OCI-LY7 (cell line): ENCODE measurements at regions not wholly inside any gene's neighbourhood (a gene's known extent, or its start where the extent isn't known, plus 50 kb on each side); places are given as distances from the start of the nearest gene placed in this dataset.

Experiments used
- BruUV-seq: library from RNA; stranded (reverse); fragments of 400-500 nt; replicated peaks from 2 replicates; lab custom pipeline; 2021; lab: Mats Ljungman, UMichigan
- CTCF ChIA-PET: fragments of 300-600 bp; sonication (Branson Sonifier 250); formaldehyde crosslinking; loops from one replicate; lab custom pipeline; 2022; ENCODE audit warnings: antibody characterized with exemption; ENCODE audit not compliant: unreplicated experiment; lab: Charles Lee
- POLR2A ChIA-PET: fragments of 300-600 bp; sonication (Branson Sonifier 250); formaldehyde crosslinking; loops from one replicate; lab custom pipeline; 2022; ENCODE audit warnings: antibody characterized with exemption; lab: Charles Lee
- DNase-seq: peaks from one replicate; pipeline ENCODE4 v3.0.0-alpha.2; 2015; ENCODE audit warnings: low spot score
- H2AFZ ChIP-seq: fragments of 200-600 bp; sonication (generic), shearing (Covaris generic); 2 replicates; pipeline ENCODE4 v1.6.1; 2014; ENCODE audit warnings: mild to moderate bottlenecking, antibody characterized with exemption, low read length, moderate library complexity
- H3K27ac ChIP-seq: fragments of 200-600 bp; sonication (generic); 2 replicates; pipeline ENCODE4 v1.5.1; 2014; ENCODE audit warnings: mixed run types, low read depth, mild to moderate bottlenecking, moderate library complexity, low read length, inconsistent platforms; ENCODE audit not compliant: poor library complexity, severe bottlenecking
- H3K36me3 ChIP-seq: fragments of 200-600 bp; sonication (generic); 2 replicates; pipeline ENCODE4 v1.6.1; 2014; ENCODE audit warnings: mild to moderate bottlenecking, antibody characterized with exemption, low read length, moderate library complexity, mixed read lengths; ENCODE audit not compliant: insufficient read depth
- H3K4me1 ChIP-seq: fragments of 200-600 bp; sonication (generic); 2 replicates; pipeline ENCODE4 v1.5.1; 2014; ENCODE audit warnings: mild to moderate bottlenecking, low read length; ENCODE audit not compliant: insufficient read depth, poor library complexity, severe bottlenecking
- H3K4me2 ChIP-seq: fragments of 200-600 bp; sonication (generic); 2 replicates; pipeline ENCODE4 v1.6.1; 2014; ENCODE audit warnings: mild to moderate bottlenecking, low read length
- H3K4me3 ChIP-seq: fragments of 200-600 bp; sonication (generic); 2 replicates; pipeline ENCODE4 v1.5.1; 2014; ENCODE audit warnings: mild to moderate bottlenecking, low read depth, low read length; ENCODE audit not compliant: poor library complexity, severe bottlenecking
- H3K79me2 ChIP-seq: fragments of 200-600 bp; sonication (generic); 2 replicates; pipeline ENCODE4 v1.6.1; 2016; ENCODE audit warnings: low read depth, mild to moderate bottlenecking, low read length, moderate library complexity, mixed read lengths; ENCODE audit not compliant: insufficient read depth
- H3K9me2 ChIP-seq: fragments of 200-600 bp; sonication (generic); 2 replicates; pipeline ENCODE4 v1.6.1; 2016; ENCODE audit warnings: mild to moderate bottlenecking, low read length, mixed read lengths; ENCODE audit not compliant: insufficient read depth
- H3K9me3 ChIP-seq: fragments of 200-600 bp; sonication (generic); 2 replicates; pipeline ENCODE4 v1.6.1; 2014; ENCODE audit warnings: mild to moderate bottlenecking, mixed run types, low read length, mixed read lengths
- H4K20me1 ChIP-seq: fragments of 200-600 bp; sonication (generic); 2 replicates; pipeline ENCODE4 v1.6.1; 2014; ENCODE audit warnings: mild to moderate bottlenecking, antibody characterized with exemption, low read length, moderate library complexity, mixed read lengths; ENCODE audit not compliant: insufficient read depth
- EZH2phosphoT487 ChIP-seq: fragments of 200-600 bp; sonication (generic); IDR thresholded peaks from 2 replicates; pipeline ENCODE4 v1.6.1; 2018; ENCODE audit warnings: low read depth, borderline replicate concordance, mild to moderate bottlenecking, mixed run types, antibody characterized with exemption, low read length, moderate library complexity, mixed read lengths
- intact Hi-C: fragments of 100-400 bp; cut with micrococcal nuclease; formaldehyde crosslinking; loops from one replicate; pipeline ENCODE4 v1.10.0; 2022; ENCODE audit not compliant: unreplicated experiment
- TF ChIP-seq, protein P1 (sequence below): fragments of 200-600 bp; sonication (generic); conservative IDR thresholded peaks from 2 replicates; pipeline ENCODE4 v1.5.1; 2014; ENCODE audit warnings: mild to moderate bottlenecking, antibody characterized with exemption, low read length, moderate library complexity, mixed read lengths

DNA sequence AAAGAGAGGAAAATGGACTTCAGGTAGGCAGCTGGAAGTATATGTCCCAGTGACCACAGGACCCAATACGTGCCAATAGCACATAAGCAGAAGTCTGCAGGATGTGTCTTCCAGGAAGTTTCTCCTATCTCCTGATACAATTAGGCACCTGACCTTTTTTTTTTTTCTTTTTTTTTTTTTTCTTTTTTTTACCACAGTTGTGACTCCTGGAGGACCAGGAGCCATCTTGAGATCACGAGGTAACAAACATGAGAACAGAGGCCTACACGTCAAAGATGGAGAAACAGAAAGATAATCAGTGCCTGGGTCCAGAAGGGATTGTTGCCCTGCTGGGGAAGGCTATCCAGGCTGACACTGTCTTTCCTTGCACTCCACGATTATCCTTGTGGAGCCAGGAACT is 312.4 kb upstream of the NEBL start:
- no peaks in the 10 kb centered on the region for H3K9me3 ChIP-seq
- no peaks in the 10 kb centered on the region for H3K79me2 ChIP-seq
- H3K27ac ChIP-seq = no peak overlapping the region
- H2AFZ ChIP-seq = no peak overlapping the region
- POLR2A ChIA-PET = no interaction called here
- TF ChIP-seq, protein P1, sequence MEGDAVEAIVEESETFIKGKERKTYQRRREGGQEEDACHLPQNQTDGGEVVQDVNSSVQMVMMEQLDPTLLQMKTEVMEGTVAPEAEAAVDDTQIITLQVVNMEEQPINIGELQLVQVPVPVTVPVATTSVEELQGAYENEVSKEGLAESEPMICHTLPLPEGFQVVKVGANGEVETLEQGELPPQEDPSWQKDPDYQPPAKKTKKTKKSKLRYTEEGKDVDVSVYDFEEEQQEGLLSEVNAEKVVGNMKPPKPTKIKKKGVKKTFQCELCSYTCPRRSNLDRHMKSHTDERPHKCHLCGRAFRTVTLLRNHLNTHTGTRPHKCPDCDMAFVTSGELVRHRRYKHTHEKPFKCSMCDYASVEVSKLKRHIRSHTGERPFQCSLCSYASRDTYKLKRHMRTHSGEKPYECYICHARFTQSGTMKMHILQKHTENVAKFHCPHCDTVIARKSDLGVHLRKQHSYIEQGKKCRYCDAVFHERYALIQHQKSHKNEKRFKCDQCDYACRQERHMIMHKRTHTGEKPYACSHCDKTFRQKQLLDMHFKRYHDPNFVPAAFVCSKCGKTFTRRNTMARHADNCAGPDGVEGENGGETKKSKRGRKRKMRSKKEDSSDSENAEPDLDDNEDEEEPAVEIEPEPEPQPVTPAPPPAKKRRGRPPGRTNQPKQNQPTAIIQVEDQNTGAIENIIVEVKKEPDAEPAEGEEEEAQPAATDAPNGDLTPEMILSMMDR = no peak
- no peak for TF ChIP-seq EZH2phosphoT487
- no peaks in the 10 kb centered on the region for H3K9me2 ChIP-seq
- intact Hi-C loops = no loop called here
- no peak overlapping the region for H3K4me3 ChIP-seq
- no peaks in the 10 kb centered on the region for H4K20me1 ChIP-seq
- no peak overlapping the region for H3K4me2 ChIP-seq
- no peaks in the 10 kb centered on the region for H3K4me1 ChIP-seq
- CTCF ChIA-PET = no interaction called here
- H3K36me3 ChIP-seq = no peaks in the 10 kb centered on the region
- DNase-seq = no peak
- no TSS peak for BruUV-seq

DNA sequence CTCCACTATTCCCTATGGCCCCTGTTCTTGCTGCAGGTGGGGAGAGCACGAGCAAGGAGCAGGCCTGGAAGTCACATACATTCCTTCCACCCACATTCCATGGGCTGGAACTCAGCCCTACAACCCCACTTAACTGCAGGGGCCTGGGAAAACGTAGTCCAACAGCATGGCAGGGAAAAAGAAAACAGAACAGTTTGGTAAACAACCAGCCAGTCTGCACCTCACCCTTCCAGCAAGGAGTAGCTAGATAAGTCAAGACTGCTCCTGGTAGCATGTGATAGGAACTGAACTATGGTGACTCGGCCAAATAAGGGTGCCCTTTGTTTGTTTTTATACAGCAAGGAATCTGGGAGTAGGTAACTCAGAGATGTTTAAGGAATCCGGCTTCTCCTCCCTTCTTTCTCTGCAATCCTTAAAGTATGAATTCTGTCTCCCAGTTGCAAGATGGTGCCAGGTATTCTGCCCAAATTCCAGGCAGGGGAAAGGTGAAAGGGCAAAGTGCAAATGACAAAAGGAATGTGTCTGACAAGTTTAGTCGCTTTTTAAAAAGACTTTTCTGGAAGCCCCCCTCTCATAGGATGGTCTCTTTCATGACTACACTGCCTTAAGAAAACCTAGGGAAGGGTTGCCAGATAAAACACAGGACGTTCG is 311.7 kb upstream of the NEBL start:
- H3K4me2 ChIP-seq = no peak overlapping the region
- no peaks in the 10 kb centered on the region for H3K4me1 ChIP-seq
- ChIA-PET CTCF (no interaction called here), POLR2A (interaction anchor here (0.6 kb wide), 1 partner anchor 28 kb away, joined by 3 read pairs; no protein-coding TSS in a partner anchor)
- H3K27ac ChIP-seq = no peak overlapping the region
- no peak overlapping the region for H3K4me3 ChIP-seq
- DNase-seq = no peak
- H3K9me2 ChIP-seq = no peaks in the 10 kb centered on the region
- no peak overlapping the region for H2AFZ ChIP-seq
- intact Hi-C loops = no loop called here
- no peaks in the 10 kb centered on the region for H3K9me3 ChIP-seq
- no peaks in the 10 kb centered on the region for H3K36me3 ChIP-seq
- H3K79me2 ChIP-seq = no peaks in the 10 kb centered on the region
- TF ChIP-seq, protein P1 = no peak
- TF ChIP-seq EZH2phosphoT487 = no peak
- no peaks in the 10 kb centered on the region for H4K20me1 ChIP-seq
- BruUV-seq = no TSS peak

DNA sequence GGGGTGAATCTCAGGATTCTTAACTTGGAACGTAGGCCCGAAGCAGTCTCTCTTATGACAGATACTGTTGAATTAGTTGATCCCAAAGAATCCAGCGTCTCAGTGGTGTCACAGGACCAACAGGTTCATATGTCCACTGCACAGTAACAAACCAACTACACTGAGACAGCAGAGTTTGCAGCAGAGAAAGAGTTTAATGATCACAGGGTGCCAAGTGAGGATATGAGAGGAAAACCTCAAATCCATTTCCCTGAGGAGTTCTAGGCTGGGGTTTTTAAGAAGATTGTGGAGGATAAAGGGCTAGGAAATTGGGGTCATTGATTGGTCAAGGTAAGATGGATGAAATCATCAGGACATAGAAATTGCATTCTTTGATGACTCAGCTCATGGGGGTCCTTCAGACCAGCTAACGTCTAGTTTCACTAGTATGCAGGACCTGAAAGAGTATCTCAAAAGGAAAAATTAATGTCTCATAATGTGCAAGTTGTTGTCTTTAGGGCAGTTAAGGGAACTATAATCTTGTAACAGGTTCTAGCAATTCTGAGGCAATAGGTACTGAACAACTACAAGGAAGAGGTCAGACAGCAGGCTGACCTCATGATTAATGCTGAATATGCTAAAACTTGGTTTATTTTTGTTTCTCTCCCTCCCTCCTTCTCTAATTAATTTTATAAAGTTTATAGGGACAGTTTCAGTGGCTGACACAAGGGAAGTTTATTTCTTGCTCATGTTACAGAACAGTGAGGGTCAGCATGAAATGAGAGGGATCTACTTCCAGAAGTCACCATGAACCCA is 310.9 kb upstream of the NEBL start:
- no peaks in the 10 kb centered on the region for H3K79me2 ChIP-seq
- H3K9me2 ChIP-seq = no peaks in the 10 kb centered on the region
- TF ChIP-seq, protein P1 = no peak
- TF ChIP-seq EZH2phosphoT487 = no peak
- intact Hi-C loops = no loop called here
- no peak overlapping the region for H3K4me2 ChIP-seq
- CTCF ChIA-PET = no interaction called here
- no peaks in the 10 kb centered on the region for H3K36me3 ChIP-seq
- no peak overlapping the region for H3K27ac ChIP-seq
- no peaks in the 10 kb centered on the region for H3K4me1 ChIP-seq
- no peak overlapping the region for H3K4me3 ChIP-seq
- H2AFZ ChIP-seq = no peak overlapping the region
- H4K20me1 ChIP-seq = no peaks in the 10 kb centered on the region
- BruUV-seq = no TSS peak
- no peak for DNase-seq
- no peaks in the 10 kb centered on the region for H3K9me3 ChIP-seq
- POLR2A ChIA-PET = interaction anchor here (0.6 kb wide), 1 partner anchor 27 kb away, joined by 3 read pairs; no protein-coding TSS in a partner anchor
